Transverse colon (tissue), 4 donors: ENCODE measurements at regions not wholly inside any gene's neighbourhood (a gene's known extent, or its start where the extent isn't known, plus 50 kb on each side); places are given as distances from the start of the nearest gene placed in this dataset.

Source experiments
- DNase-seq: peaks from one replicate; pipeline ENCODE4 v3.0.0-alpha.2; 2019
- H3K27ac ChIP-seq, 4 donors: fragments of 200-600 bp; sonication (generic); 2 replicates each; pipeline ENCODE4 v1.5.1; 2016 to 2018; ENCODE audit warnings: inconsistent platforms in 4 of 4
- H3K27me3 ChIP-seq: fragments of 200-600 bp; sonication (generic); 2 replicates; pipeline ENCODE4 v1.5.1; 2017; ENCODE audit warnings: inconsistent platforms
- H3K36me3 ChIP-seq, 4 donors: fragments of 200-600 bp; sonication (generic); 2 replicates each; pipeline ENCODE4 v1.5.1; 2017 to 2019; ENCODE audit warnings: inconsistent platforms in 4 of 4
- H3K4me1 ChIP-seq, 4 donors: fragments of 200-600 bp; sonication (generic); 2 replicates each; pipeline ENCODE4 v1.5.1; 2017 to 2020; ENCODE audit warnings: inconsistent platforms in 4 of 4
- H3K4me3 ChIP-seq, 4 donors: fragments of 200-600 bp; sonication (generic); 1 replicate in 1 of 4; 2 replicates in 3 of 4; pipeline versions ENCODE4 v1.5.1 to v1.6.1; 2017 to 2019; ENCODE audit warnings: inconsistent platforms in 4 of 4
- H3K9me3 ChIP-seq, 2 donors: fragments of 200-600 bp; sonication (generic); 2 replicates each; pipeline ENCODE4 v1.5.1; 2017 to 2019; ENCODE audit warnings: inconsistent platforms in 2 of 2
- CTCF ChIP-seq, 5 experiments: fragments of 200-600 bp in 3 of 5; fragments of 450-650 bp in 2 of 5; sonication (generic) in 3 of 5; IDR thresholded peaks; 1 replicate in 2 of 5; 2 replicates in 3 of 5; pipeline ENCODE4 v1.5.1; 2016 to 2017; ENCODE audit warnings: antibody characterized with exemption in 5 of 5, inconsistent platforms in 3 of 5, mild to moderate bottlenecking in 2 of 5, moderate library complexity in 1 of 5
- EP300 ChIP-seq: sonication (generic); formaldehyde crosslinking; IDR thresholded peaks from one replicate; pipeline ENCODE4 v1.6.1; 2017; ENCODE audit warnings: antibody characterized with exemption, low read depth
- POLR2A ChIP-seq: fragments of 450-650 bp; IDR thresholded peaks from one replicate; pipeline ENCODE4 v1.6.1; 2016; ENCODE audit warnings: antibody characterized with exemption, mild to moderate bottlenecking, moderate library complexity
- POLR2AphosphoS5 ChIP-seq, 3 donors: sonication (generic); formaldehyde crosslinking; IDR thresholded peaks; one replicate each; pipeline ENCODE4 v1.6.1; 2016; ENCODE audit warnings: antibody characterized with exemption in 3 of 3
- WGBS, 2 donors: methylation state at CpG; one replicate each; pipeline ENCODE4 v1.1.5; 2018; ENCODE audit warnings: low coverage in 1 of 2; 5-methylcytosine and 5-hydroxymethylcytosine counted together
- in situ Hi-C, 4 donors: fragments of 200-750 bp; cut with MboI; loops; one replicate each; pipeline versions ENCODE4 v1.15.0 to v1.15.1; 2017; ENCODE audit warnings: low sequenced_read_pairs in 3 of 4, low pct_ligation_motif_present in 1 of 4, low pct_unique_long_range_greater_than_20kb in 1 of 4
- intact Hi-C: fragments of 100-400 bp; cut with DNase I; formaldehyde crosslinking; loops from one replicate; pipeline ENCODE4 v1.15.1; 2023; ENCODE audit warnings: low total_unique reads

- 79 to 83% methylated on average over 8 to 14 of the region's 14 CpGs for WGBS, 2 donors
- H3K4me3 ChIP-seq = no peak overlapping the region
Observed at GRCh38 chr20:1819311-1820137, 75.7 kb upstream of the SIRPA start.

GRCh38 chr20:1818895-1819294 lies 76.3 kb upstream of the SIRPA start:
- intact Hi-C loops = no loop called here
- 68 to 81% methylated on average over 6 of the region's 6 CpGs for WGBS, 2 donors
- Histone ChIP-seq H3K27ac (peak overlapping the region in 2 of 4 donors; percentile 43 to 63), H3K9me3 (peaks cover 0 to 14% of the 10 kb centered on the region in 2 donors), H3K4me3 (no peak overlapping the region), H3K27me3 (no peaks in the 10 kb centered on the region), H3K36me3 (no peaks in the 10 kb centered on the region), H3K4me1 (peaks cover 0 to 17% (median 4%) of the 10 kb centered on the region in 4 donors)
- in situ Hi-C loops = no loop called here
- TF ChIP-seq CTCF (IDR thresholded peaks at IDR 0.05) (no peak), POLR2AphosphoS5 (IDR thresholded peaks at IDR 0.05) (no peak), POLR2A (no peak), EP300 (no peak)
- DNase-seq = no peak

More at GRCh38 chr20:1819311-1820137, 75.7 kb upstream of the SIRPA start:
- peaks cover 0 to 14% of the 10 kb centered on the region in 2 donors for H3K9me3 ChIP-seq
- TF ChIP-seq CTCF (IDR thresholded peaks at IDR 0.05) (no peak), EP300 (no peak)
- intact Hi-C loops (no loop called here), in situ Hi-C loops (no loop called here)
- no peaks in the 10 kb centered on the region for H3K36me3 ChIP-seq
- peaks cover 0 to 17% (median 3%) of the 10 kb centered on the region in 4 donors for H3K4me1 ChIP-seq
- peak; percentile 4 for DNase-seq
- peak overlapping the region in 2 of 4 donors; percentile 43 to 63 for H3K27ac ChIP-seq
- H3K27me3 ChIP-seq = no peaks in the 10 kb centered on the region

- no peak for DNase-seq
- no peak overlapping the region for H3K4me3 ChIP-seq
- peaks cover 0 to 14% of the 10 kb centered on the region in 2 donors for H3K9me3 ChIP-seq
- WGBS, 2 donors = 62 to 100% methylated on average over 1 of the region's 1 CpG
- in situ Hi-C loops (no loop called here), intact Hi-C loops (no loop called here)
- no peaks in the 10 kb centered on the region for H3K27me3 ChIP-seq
- no peak for TF ChIP-seq EP300
- H3K36me3 ChIP-seq = no peaks in the 10 kb centered on the region
- H3K27ac ChIP-seq = peak overlapping the region in 2 of 4 donors; percentile 43 to 63
- H3K4me1 ChIP-seq = peaks cover 0 to 21% (median 6%) of the 10 kb centered on the region in 4 donors
Observed at GRCh38 chr20:1818247-1818840, 76.9 kb upstream of the SIRPA start.

- no peaks in the 10 kb centered on the region for H3K36me3 ChIP-seq
- H3K4me1 ChIP-seq = peaks cover 3 to 27% (median 7%) of the 10 kb centered on the region in 4 donors
- in situ Hi-C loops (no loop called here), intact Hi-C loops (no loop called here)
- peaks cover 0 to 11% of the 10 kb centered on the region in 2 donors for H3K9me3 ChIP-seq
- TF ChIP-seq POLR2A (no peak), CTCF (IDR thresholded peaks at IDR 0.05) (no peak), POLR2AphosphoS5 (IDR thresholded peaks at IDR 0.05) (no peak), EP300 (no peak)
- H3K4me3 ChIP-seq = no peak overlapping the region
- peak overlapping the region in 1 of 4 donors; percentile 31 for H3K27ac ChIP-seq
- WGBS, 2 donors = 88% methylated on average over 6 of the region's 6 CpGs; no CpG with 5 or more reads in 1 of the 2 donors
- peak; percentile 3 for DNase-seq
- no peaks in the 10 kb centered on the region for H3K27me3 ChIP-seq
Observed at GRCh38 chr20:1817577-1818211, 77.5 kb upstream of the SIRPA start.
